Psoas muscle (tissue), 7 donors: ENCODE measurements at regions not wholly inside any gene's neighbourhood (a gene's known extent, or its start where the extent isn't known, plus 50 kb on each side); places are given as distances from the start of the nearest gene placed in this dataset.
"Not testable (repeated sequence)": the region's sequence is repeated elsewhere in the genome, so short reads cannot be mapped to it uniquely, and the experiment has no call there.

Source experiments
- ATAC-seq, 4 donors: fragments of 200-7000 bp; cut with Tn5 transposase; one replicate each; pipeline ENCODE4 v1.9.1; 2020; ENCODE audit warnings: moderate library complexity in 3 of 4, mild to moderate bottlenecking in 2 of 4
- DNase-seq, 2 donors: peaks; one replicate each; pipeline ENCODE4 v3.0.0-alpha.2; 2020
- H3K27ac ChIP-seq: fragments of 200-600 bp; one replicate; pipeline ENCODE4 v1.8.0; 2022
- H3K27me3 ChIP-seq, 3 donors: fragments of 200-600 bp in 1 of 3; one replicate each; pipeline versions ENCODE4 v1.6.1 to v1.8.0; 2013 to 2022; ENCODE audit warnings: low read length in 2 of 3, mild to moderate bottlenecking in 2 of 3, moderate library complexity in 1 of 3; ENCODE audit not compliant: insufficient read depth in 3 of 3
- H3K36me3 ChIP-seq, 2 donors: fragments of 200-600 bp in 1 of 2; one replicate each; pipeline versions ENCODE4 v1.6.1 to v1.8.0; 2013 to 2022; ENCODE audit warnings: low read depth in 1 of 2, mild to moderate bottlenecking in 1 of 2, moderate library complexity in 1 of 2; ENCODE audit not compliant: insufficient read depth in 1 of 2
- H3K4me1 ChIP-seq: fragments of 200-600 bp; one replicate; pipeline ENCODE4 v1.8.0; 2022
- H3K4me3 ChIP-seq: fragments of 200-600 bp; one replicate; pipeline ENCODE4 v1.8.0; 2022; ENCODE audit warnings: mild to moderate bottlenecking
- H3K9me3 ChIP-seq: fragments of 200-600 bp; one replicate; pipeline ENCODE4 v1.8.0; 2022
- WGBS, 3 donors: extraction: QIAGEN DNeasy Blood & Tissue Kit; methylation state at CpG; one replicate each; pipeline versions ENCODE4 v1.1.6 to v1.1.7; 2013; 5-methylcytosine and 5-hydroxymethylcytosine counted together
- intact Hi-C, 2 donors: fragments of 100-400 bp; cut with DNase I; formaldehyde crosslinking; loops; one replicate each; pipeline versions ENCODE4 v1.11.0 to v1.14.2; 2022
- donor health status: healthy with polysubstance abuse.
- donor health status: DM: no; HTN: no; CAD: no; lungs with moderate emphysema.
- donor health status: Bipolar disorder and iron deficiency.
- donor health status: healthy.
- donor health status: DM: yes; HTN: yes; CAD: no.
- donor health status: DM: no; HTN: no; CAD: no.
- donor health status: DM: yes; HTN: yes; CAD: no.

DNA sequence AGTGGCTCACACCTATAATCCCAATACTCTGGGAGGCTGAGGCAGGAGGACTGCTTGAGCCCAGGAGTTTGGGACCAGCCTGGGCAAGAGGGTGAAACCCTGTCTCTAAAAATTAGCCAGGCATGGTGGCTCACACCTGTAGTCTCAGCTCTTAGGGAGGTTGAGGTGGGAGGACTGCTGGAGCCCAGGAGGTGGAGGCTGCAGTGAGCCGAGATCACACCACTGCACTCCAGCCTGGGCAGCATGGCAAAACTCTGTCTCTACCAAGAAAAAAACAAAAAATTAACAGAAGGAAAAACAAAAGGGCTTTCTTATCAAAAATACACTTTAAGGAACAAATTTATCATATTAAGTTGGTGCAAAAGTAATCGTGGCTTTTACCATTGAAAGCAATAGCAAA lies 51.8 kb upstream of the TNK2 start:
- H3K36me3 ChIP-seq: peaks cover 0 to 31% of the 10 kb centered on the region in 2 donors
- H3K27ac ChIP-seq: peak overlapping the region; percentile 69
- intact Hi-C loops, H3K4me3 ChIP-seq, H3K27me3 ChIP-seq, H3K9me3 ChIP-seq, DNase-seq, H3K4me1 ChIP-seq: not testable (repeated sequence)
- ATAC-seq: peak; percentile 28 to 46 (median 32)
- WGBS, 3 donors: 75 to 97% (median 80%) methylated on average over 2 of the region's 2 CpGs

GRCh38 chr3:195959367-195960157 lies 51.2 kb upstream of the TNK2 start:
- H3K4me1 ChIP-seq, H3K4me3 ChIP-seq, H3K27me3 ChIP-seq, intact Hi-C loops, H3K9me3 ChIP-seq, DNase-seq: not testable (repeated sequence)
- peak; percentile 50 to 89 (median 80) for ATAC-seq
- Histone ChIP-seq H3K36me3 (peaks cover 0 to 25% of the 10 kb centered on the region in 2 donors), H3K27ac (peak overlapping the region; percentile 69)
- 53 to 66% (median 58%) methylated on average over 5 to 7 of the region's 15 CpGs for WGBS, 3 donors

DNA sequence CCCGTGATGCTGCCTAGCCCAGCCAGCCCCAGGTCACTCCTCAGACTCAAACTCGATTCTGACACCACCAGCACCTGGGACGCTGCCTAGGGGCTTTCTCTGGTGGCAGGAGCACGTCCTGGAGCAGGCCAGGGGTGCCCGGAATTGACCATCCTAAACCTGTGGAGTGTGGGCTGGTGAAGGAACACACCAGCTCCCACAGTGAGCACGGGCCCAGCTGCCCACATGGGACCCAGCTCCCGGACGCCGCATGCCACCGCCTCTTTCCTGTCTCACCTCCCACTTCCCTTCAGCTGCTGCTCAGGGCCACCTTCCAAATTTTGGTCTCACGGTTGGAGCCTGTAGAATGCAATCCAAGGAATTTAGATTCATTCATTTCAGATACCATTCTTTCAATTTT lies 50.4 kb upstream of the TNK2 start:
- H3K9me3 ChIP-seq, intact Hi-C loops, DNase-seq, H3K4me1 ChIP-seq, ATAC-seq, H3K27ac ChIP-seq, H3K27me3 ChIP-seq, H3K4me3 ChIP-seq: not testable (repeated sequence)
- WGBS, 3 donors: 44 to 61% (median 50%) methylated on average over 11 of the region's 11 CpGs
- peaks cover 0 to 24% of the 10 kb centered on the region in 2 donors for H3K36me3 ChIP-seq
